ENCODE measurements at regions not wholly inside any gene's neighbourhood (a gene's known extent, or its start where the extent isn't known, plus 50 kb on each side); places are given as distances from the start of the nearest gene placed in this dataset.

GRCh38 chr6:147808640-147809039 lies 300.1 kb downstream of the SAMD5 start:
- no peak for DNase-seq (ENCODE audit: extremely low read depth in 1 of 2, low read depth in 1 of 2)

DNA sequence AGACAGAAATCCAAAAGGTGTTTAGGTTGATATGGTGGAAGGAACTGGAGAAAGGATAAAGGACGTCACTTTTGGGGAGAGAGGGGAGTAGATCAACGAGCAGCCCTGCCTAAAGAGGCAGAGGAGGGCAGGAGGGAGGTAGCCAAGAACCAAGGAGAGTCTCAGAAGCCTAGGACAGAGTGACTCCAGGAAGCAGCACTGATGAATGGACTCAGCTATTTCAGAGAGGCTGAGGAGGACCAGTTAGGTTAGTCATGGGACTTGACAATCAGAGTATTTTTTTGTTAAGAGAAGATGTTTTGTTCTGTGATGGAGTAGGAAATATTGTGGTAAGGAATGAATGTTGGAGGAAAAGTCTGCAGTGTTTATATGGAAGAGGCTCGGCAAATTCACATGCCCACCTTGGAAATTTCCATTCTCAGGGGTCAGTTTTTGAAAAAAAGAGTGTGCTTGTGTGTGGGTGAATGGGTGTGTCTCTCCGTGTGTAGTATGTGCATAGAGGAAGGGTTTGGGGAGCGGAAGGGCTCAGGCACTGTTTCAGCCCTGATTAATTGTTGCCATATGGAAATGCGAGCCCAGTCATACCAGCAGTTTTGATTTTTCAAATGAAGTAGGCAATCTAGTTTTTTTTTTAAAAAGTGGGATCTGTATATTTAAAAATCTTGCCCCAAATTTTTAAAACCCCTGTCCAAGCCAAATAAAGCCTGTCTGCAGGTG lies 303.6 kb downstream of the SAMD5 start:
- no peak for DNase-seq (ENCODE audit: extremely low read depth in 1 of 2, low read depth in 1 of 2)

DNA sequence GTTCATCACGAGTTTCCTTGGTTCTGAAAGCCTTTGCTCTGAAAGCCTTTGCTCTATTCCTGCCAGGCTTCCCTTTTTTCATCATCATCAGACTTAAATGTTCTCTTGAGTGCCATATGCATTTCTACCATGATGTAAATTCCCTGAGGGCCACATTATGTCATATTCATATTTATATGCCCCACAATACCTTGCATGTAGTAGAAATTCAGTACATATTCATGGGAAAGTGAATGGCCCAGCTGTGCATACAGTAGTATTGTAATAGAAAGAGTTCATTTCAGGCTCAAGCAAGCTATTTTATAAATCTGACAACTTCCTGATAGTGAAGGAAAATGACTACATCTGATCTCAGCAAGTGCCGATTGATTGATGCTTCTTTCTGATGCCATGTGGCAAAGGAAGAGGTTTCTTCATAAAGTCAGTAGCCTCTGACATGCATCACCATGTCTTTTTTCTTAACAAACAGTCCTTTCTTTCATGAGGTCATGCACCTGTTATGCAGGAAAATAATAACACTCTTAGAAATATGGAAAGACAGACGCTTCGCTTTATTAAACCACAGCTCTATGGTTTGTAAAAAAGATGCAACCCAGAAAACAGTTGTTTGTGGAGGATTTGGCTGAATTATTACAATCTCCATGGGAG lies 308.7 kb downstream of the SAMD5 start:
- DNase-seq (ENCODE audit: extremely low read depth in 1 of 2, low read depth in 1 of 2), result no peak

DNA sequence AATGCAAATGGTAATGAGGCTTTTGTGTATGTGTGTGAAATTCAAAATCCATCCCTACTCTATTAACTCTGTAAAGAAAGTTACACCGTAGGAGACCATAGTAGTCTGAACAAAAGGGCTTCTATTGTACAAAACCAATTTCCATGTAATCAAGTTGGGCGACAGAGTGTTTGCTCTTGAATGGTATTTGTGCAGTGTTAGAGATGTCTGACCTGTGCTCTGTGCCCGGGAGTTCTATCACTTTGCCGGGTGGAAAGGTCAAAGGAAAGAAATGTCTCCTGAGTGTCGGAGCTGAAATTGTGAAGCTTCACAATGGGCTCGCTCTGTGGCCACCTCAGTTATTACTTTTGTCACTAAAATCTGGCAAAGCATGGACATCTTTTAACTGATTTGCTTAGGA lies 312.0 kb downstream of the SAMD5 start:
- no peak for DNase-seq (ENCODE audit: extremely low read depth in 1 of 2, low read depth in 1 of 2)

GRCh38 chr6:147821295-147821897 lies 312.9 kb downstream of the SAMD5 start:
- no peak for DNase-seq (ENCODE audit: extremely low read depth in 1 of 2, low read depth in 1 of 2)

GRCh38 chr6:147823936-147824335 lies 315.4 kb downstream of the SAMD5 start:
- DNase-seq (ENCODE audit: extremely low read depth in 1 of 2, low read depth in 1 of 2), result no peak

DNA sequence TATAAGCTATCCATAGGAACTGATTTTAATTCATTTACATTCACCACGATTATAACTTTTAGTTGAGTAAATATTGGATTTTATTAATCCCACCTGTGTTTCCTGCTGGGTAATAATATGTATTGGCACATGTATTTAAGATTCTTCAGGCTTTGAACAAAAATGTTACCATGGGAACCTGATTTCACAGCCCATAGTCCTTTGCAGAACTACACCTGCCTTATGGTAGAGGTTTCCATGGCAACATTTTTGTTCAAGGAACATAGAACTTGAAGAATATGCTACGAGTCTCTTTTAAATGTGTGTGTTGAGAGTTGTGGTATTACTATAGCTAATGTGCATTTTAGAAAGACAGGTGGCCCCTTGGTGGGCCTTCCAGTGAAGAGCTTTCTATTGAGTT lies 317.4 kb downstream of the SAMD5 start:
- no peak for DNase-seq (ENCODE audit: extremely low read depth in 1 of 2, low read depth in 1 of 2)

- DNase-seq (ENCODE audit: extremely low read depth in 1 of 2, low read depth in 1 of 2), result no peak
Measured at GRCh38 chr6:147826698-147827097, 318.2 kb downstream of the SAMD5 start.

GRCh38 chr6:147829418-147829817 lies 320.9 kb downstream of the SAMD5 start:
- no peak for DNase-seq (ENCODE audit: extremely low read depth in 1 of 2, low read depth in 1 of 2)

DNA sequence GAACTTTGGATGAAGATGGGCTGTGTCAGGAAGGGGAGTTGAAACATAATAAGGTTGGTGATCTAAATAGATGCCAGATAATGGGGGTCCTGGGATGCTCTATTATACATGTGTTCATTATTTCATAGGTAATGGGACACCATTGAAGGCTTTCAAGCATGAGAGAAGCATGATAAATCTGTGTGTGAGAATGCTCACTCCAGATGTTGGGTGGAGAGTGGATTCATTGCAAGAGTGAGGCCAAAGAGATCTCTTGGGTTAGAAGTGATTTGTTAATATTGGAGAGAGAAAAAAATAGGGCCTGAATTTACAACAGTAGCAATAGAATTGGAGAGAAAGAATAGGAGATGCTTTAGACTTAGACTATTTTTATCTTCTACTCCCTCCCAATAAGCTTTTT lies 321.3 kb downstream of the SAMD5 start:
- DNase-seq (ENCODE audit: extremely low read depth in 1 of 2, low read depth in 1 of 2), result no peak

GRCh38 chr6:147831356-147831755 lies 322.9 kb downstream of the SAMD5 start:
- DNase-seq (ENCODE audit: extremely low read depth in 1 of 2, low read depth in 1 of 2), result no peak

DNA sequence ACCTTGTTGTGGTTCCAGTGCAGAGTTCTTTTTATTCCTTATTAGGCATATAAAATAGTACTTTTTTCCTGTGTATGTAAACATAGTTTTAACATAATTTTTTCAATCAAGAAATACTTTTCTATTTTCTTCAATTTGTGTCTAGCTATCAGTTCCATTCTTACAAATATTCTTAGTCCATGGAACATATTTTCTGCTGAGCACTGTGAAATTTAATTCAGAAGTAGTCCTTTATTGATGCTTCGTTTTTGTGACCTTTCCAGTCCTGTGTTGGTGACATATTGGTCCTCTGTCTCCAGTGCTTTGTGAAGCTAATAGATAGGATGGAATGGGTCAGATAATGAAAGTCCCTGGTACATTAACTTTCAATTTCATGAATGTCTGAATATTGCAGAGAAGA lies 325.1 kb downstream of the SAMD5 start:
- no peak for DNase-seq (ENCODE audit: extremely low read depth in 1 of 2, low read depth in 1 of 2)

- DNase-seq (ENCODE audit: extremely low read depth in 1 of 2, low read depth in 1 of 2), result no peak
Measured at GRCh38 chr6:147834084-147834776, 325.7 kb downstream of the SAMD5 start.

DNA sequence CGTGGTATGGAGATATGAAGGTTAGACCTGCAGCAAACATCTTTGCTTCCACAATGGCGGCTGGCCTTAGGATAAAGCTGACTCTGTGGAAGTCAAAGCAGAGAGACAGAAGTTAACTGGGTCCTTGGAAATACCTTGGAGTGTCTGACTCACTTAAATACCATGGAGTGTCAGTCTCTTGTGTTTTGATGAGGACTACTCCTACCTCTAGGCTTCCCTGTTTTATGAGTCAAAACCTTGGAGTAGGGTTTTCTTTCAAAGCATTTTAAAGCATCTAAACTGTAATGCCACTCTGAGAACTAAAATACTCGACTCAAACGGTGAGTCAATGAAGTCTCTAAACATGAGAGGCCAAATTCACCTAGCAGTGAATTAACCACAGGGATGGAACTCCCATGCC lies 329.1 kb downstream of the SAMD5 start:
- DNase-seq (ENCODE audit: extremely low read depth in 1 of 2, low read depth in 1 of 2), result no peak

- no peak for DNase-seq (ENCODE audit: extremely low read depth in 1 of 2, low read depth in 1 of 2)
Measured at GRCh38 chr6:147839708-147840610, 331.5 kb downstream of the SAMD5 start.

DNA sequence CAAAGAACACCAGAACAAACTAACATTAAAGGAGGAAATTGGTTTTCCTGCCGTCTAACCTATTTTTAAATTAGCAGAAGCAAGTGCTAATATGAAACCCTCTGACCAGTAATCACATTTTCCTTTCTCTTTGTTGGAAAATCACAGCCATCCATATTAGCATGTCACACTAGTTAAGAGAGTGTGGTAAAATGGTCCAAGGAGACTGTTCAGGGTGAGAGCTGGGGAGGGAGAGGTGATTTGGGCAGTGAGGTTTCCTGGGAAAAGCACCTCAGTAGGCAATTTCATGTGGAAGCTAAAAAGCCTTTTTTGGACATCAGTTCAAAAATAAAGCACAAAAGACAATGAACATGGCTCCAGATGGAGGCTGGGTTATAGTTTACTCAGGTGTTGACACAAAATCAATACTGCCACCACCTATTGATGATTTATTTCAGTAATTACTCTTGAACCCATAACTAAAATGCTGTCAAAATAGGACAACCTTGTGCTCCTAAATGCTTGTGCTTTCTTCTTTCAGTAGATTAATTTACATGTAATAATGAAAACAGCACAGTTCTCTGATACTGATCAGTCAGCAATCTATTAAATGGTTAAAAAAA lies 333.2 kb downstream of the SAMD5 start:
- DNase-seq (ENCODE audit: extremely low read depth in 1 of 2, low read depth in 1 of 2), result no peak

DNA sequence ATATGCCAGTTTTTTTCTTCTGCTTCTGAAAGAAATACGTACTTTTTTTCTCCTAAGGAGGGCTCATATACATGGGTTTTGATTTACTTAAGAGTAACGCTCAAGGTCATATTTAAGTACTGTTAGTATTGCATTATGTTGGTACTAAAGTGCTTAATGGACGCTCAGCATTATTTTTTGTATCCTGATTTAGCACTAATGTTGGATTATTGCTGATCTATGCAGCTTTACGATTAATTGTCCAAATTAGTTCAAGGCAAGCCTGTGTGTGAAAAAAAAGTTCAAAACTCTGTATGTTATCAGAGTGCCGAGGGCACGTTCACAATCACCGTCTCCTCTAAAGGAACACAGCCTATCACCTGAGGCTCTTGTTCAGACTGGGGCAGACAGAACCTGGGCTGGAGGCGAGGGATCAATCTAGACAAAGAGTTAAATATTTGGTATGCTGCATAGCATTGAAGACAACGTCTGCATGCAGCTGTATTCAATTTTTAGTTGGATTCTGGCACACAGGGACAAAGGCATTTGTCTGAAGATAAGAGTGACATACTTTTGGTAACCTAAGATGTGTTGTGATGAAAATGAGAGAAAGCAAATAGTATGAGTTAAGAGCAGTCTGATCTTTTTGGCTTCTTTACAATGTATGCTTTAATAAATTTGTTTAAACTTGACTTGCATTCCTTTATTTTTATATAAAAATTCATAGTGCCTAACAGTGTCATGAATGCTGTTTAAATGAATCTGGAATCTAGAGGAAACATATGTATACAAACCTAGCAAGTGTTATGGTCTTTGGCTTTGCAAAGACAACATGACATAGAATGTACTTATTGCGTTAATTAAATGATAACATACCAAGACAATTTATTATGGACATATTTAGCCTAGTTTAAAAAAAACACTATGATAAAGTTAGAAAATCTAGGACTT lies 341.2 kb downstream of the SAMD5 start:
- DNase-seq (ENCODE audit: extremely low read depth in 1 of 2, low read depth in 1 of 2), result no peak

DNA sequence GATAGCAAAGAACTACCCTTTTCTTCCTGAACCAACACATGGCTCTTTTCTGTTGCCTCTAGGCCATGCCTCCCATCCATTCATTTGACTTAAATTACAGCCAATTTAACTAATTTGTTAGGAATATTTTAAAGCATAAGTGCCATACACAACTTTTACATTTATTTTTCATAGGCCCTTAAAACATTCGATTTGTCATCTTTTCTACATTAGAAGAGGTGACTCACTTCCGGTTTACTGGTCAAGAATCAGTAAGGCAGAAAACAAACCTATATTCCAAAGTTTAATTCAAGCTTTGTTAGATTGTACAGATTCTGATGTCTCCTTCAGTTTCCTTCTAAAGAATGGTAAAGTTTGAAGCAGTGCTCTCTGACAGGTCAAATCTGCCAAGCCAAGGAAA lies 344.3 kb downstream of the SAMD5 start:
- DNase-seq (ENCODE audit: extremely low read depth in 1 of 2, low read depth in 1 of 2), result no peak

DNA sequence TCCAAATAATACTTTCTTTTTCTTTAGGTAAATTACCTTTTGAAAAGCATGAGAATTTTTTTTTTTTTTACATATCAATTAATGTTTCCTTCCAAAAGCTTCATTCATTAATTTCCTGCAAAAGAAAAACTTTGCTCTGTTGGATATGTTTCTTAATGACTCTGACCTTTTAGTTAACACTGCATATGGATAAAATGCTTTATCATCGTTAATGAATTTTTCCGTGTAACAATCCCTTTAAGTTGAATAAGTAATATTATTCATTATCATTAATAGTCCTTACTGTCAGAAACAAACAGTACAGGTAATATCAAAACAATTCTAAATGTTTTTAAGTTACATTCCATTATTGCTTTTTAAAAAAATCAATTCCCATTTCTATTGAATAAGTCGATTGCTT lies 345.1 kb downstream of the SAMD5 start:
- DNase-seq (ENCODE audit: extremely low read depth in 1 of 2, low read depth in 1 of 2), result no peak
